BJ (cell line): ENCODE measurements at regions not wholly inside any gene's neighbourhood (a gene's known extent, or its start where the extent isn't known, plus 50 kb on each side); places are given as distances from the start of the nearest gene placed in this dataset.

Source experiments
- CTCF ChIA-PET: fragments of 350-600 bp; formaldehyde crosslinking; extraction: SDS; loops from one replicate; lab custom pipeline; 2021; ENCODE audit warnings: antibody characterized with exemption, inconsistent platforms; lab: Yijun Ruan, JAX
- POLR2A ChIA-PET: fragments of 300-600 bp; sonication (Branson Sonifier 250); formaldehyde crosslinking; extraction: SDS; loops from one replicate; lab custom pipeline; 2021; ENCODE audit warnings: antibody characterized with exemption; lab: Charles Lee
- DNase-seq: peaks from one replicate; pipeline ENCODE4 v3.0.0-alpha.2; 2011; ENCODE audit warnings: low read depth
- H3K27me3 ChIP-seq: 2 replicates; pipeline ENCODE4 v1.6.0; 2011; ENCODE audit warnings: low read length; ENCODE audit not compliant: control insufficient read depth, insufficient read depth
- H3K36me3 ChIP-seq: 2 replicates; pipeline ENCODE4 v1.5.1; 2011; ENCODE audit warnings: low read length; ENCODE audit not compliant: control insufficient read depth, insufficient read depth
- H3K4me3 ChIP-seq: 2 replicates; pipeline ENCODE4 v1.5.1; 2011; ENCODE audit warnings: low read depth, mild to moderate bottlenecking, control low read depth, low read length
- CTCF ChIP-seq: IDR thresholded peaks from 2 replicates; pipeline ENCODE4 v1.5.1; 2011; ENCODE audit warnings: low read depth, mild to moderate bottlenecking, control low read depth, inconsistent platforms, low read length, moderate library complexity; ENCODE audit not compliant: insufficient read depth

GRCh38 chr2:175457895-175458448 lies 276.5 kb upstream of the ATP5MC3 start:
- Histone ChIP-seq H3K4me3 (no peak overlapping the region), H3K36me3 (no peaks in the 10 kb centered on the region), H3K27me3 (no peaks in the 10 kb centered on the region)
- CTCF ChIA-PET, result no interaction called here
- no peak for TF ChIP-seq CTCF
- no peak for DNase-seq
- POLR2A ChIA-PET, result no interaction called here

- Histone ChIP-seq H3K36me3 (no peaks in the 10 kb centered on the region), H3K4me3 (no peak overlapping the region), H3K27me3 (no peaks in the 10 kb centered on the region)
- DNase-seq, result no peak
- TF ChIP-seq CTCF, result no peak
- POLR2A ChIA-PET, result no interaction called here
- CTCF ChIA-PET, result no interaction called here
These were observed 273.5 kb upstream of the ATP5MC3 start for GRCh38 chr2:175454953-175455389.

- ChIA-PET POLR2A (no interaction called here), CTCF (no interaction called here)
- no peak for TF ChIP-seq CTCF
- no peak for DNase-seq
- H3K27me3 ChIP-seq, result no peaks in the 10 kb centered on the region
- no peaks in the 10 kb centered on the region for H3K36me3 ChIP-seq
- H3K4me3 ChIP-seq, result no peak overlapping the region
These were observed 268.7 kb upstream of the ATP5MC3 start for GRCh38 chr2:175450029-175450760.

GRCh38 chr2:175449616-175450015 lies 268.1 kb upstream of the ATP5MC3 start:
- no peak for DNase-seq
- ChIA-PET POLR2A (no interaction called here), CTCF (no interaction called here)
- TF ChIP-seq CTCF, result no peak
- no peak overlapping the region for H3K4me3 ChIP-seq
- no peaks in the 10 kb centered on the region for H3K36me3 ChIP-seq
- no peaks in the 10 kb centered on the region for H3K27me3 ChIP-seq

GRCh38 chr2:175446201-175446600 lies 264.7 kb upstream of the ATP5MC3 start:
- no peak overlapping the region for H3K4me3 ChIP-seq
- CTCF ChIA-PET, result no interaction called here
- no peak for TF ChIP-seq CTCF
- no peak for DNase-seq
- H3K27me3 ChIP-seq, result no peaks in the 10 kb centered on the region
- POLR2A ChIA-PET, result no interaction called here
- no peaks in the 10 kb centered on the region for H3K36me3 ChIP-seq
